OCI-LY7 (cell line): ENCODE measurements at regions not wholly inside any gene's neighbourhood (a gene's known extent, or its start where the extent isn't known, plus 50 kb on each side); places are given as distances from the start of the nearest gene placed in this dataset.

Source experiments
- EZH2phosphoT487 ChIP-seq: fragments of 200-600 bp; sonication (generic); IDR thresholded peaks from 2 replicates; pipeline ENCODE4 v1.6.1; 2018; ENCODE audit warnings: low read depth, borderline replicate concordance, mild to moderate bottlenecking, mixed run types, antibody characterized with exemption, low read length, moderate library complexity, mixed read lengths
- TF ChIP-seq, protein P1 (sequence below): fragments of 200-600 bp; sonication (generic); conservative IDR thresholded peaks from 2 replicates; pipeline ENCODE4 v1.5.1; 2014; ENCODE audit warnings: mild to moderate bottlenecking, antibody characterized with exemption, low read length, moderate library complexity, mixed read lengths

DNA sequence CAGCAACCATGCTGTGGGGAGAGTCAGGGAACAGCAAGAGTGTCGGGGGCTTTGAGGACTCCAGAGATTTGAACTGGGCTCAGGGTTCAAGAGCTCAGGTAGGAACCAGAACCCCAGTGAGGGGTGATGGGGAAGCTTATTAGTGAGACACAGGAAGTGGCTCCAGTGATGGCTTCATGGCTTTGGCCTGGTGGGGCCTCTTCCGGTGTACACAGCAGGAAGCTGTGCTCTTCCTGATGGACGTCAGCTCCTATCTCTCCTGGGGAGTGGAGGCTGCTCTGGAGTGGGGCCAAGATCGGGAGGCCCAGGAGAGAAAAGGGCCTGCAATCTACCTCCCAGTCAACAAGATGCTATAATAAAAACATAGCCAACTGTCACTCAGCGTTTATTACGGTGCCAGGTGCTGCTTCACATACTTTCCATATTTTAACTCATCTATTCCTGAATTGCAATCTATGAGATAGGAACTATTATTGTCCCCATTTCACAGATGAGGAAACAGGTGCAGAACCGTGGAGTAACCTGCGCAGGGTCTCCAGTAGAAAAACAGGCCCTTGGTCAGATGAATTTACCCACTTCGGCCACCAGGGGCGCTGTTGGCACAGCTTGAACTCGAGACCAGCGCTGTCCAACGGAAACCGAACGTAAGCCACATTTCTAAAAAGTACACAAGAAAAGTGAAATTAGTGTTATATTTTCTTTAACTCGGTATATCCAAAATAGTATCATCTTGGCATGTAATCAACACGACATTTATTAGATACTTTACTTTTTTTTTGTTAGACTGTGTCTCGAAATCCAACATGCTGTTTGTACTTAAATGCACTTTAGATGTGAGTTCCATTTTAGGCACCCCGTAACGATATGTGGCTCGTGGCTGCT lies 63.6 kb upstream of the DLK1 start:
- TF ChIP-seq, protein P1, sequence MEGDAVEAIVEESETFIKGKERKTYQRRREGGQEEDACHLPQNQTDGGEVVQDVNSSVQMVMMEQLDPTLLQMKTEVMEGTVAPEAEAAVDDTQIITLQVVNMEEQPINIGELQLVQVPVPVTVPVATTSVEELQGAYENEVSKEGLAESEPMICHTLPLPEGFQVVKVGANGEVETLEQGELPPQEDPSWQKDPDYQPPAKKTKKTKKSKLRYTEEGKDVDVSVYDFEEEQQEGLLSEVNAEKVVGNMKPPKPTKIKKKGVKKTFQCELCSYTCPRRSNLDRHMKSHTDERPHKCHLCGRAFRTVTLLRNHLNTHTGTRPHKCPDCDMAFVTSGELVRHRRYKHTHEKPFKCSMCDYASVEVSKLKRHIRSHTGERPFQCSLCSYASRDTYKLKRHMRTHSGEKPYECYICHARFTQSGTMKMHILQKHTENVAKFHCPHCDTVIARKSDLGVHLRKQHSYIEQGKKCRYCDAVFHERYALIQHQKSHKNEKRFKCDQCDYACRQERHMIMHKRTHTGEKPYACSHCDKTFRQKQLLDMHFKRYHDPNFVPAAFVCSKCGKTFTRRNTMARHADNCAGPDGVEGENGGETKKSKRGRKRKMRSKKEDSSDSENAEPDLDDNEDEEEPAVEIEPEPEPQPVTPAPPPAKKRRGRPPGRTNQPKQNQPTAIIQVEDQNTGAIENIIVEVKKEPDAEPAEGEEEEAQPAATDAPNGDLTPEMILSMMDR: peak; percentile 98
- no peak for TF ChIP-seq EZH2phosphoT487
